ENCODE measurements at regions not wholly inside any gene's neighbourhood (a gene's known extent, or its start where the extent isn't known, plus 50 kb on each side); places are given as distances from the start of the nearest gene placed in this dataset.

- TF ChIP-seq CTCF (IDR thresholded peaks at IDR 0.05; ENCODE audit: borderline replicate concordance, extremely low read depth, low read length, poor library complexity, severe bottlenecking) (no peak), EZH2 (IDR thresholded peaks at IDR 0.05; ENCODE audit: borderline replicate concordance, low read depth, low read length, severe bottlenecking) (no peak)
Observed at GRCh38 chr19:29442094-29442493, 83.7 kb upstream of the VSTM2B start.

Measured in DND-41 (cell line).